HL-60 (cell line): ENCODE measurements at regions not wholly inside any gene's neighbourhood (a gene's known extent, or its start where the extent isn't known, plus 50 kb on each side); places are given as distances from the start of the nearest gene placed in this dataset.

Experiments used
- DNase-seq, 2 experiments: peaks; one replicate each; pipeline ENCODE4 v3.0.0-alpha.2; 2010 to 2020; ENCODE audit warnings: low read depth in 1 of 2, low spot score in 1 of 2
- H3K27ac ChIP-seq: fragments of 250-450 bp; sonication (Bioruptor Pico); replicated peaks from 2 replicates; pipeline ENCODE4 v1.5.1; 2020; ENCODE audit warnings: mild to moderate bottlenecking, moderate library complexity
- H3K27me3 ChIP-seq: fragments of 250-450 bp; sonication (Bioruptor Pico); 2 replicates; pipeline ENCODE4 v1.5.1; 2021; ENCODE audit warnings: mild to moderate bottlenecking, moderate library complexity; ENCODE audit not compliant: insufficient read depth, poor library complexity, severe bottlenecking
- H3K4me3 ChIP-seq: replicated peaks from 2 replicates; pipeline ENCODE4 v1.5.1; 2011; ENCODE audit warnings: mild to moderate bottlenecking, control low read depth, low read length; ENCODE audit not compliant: insufficient read depth
- GABPA ChIP-seq: IDR thresholded peaks from 2 replicates; pipeline ENCODE4 v1.6.1; 2012; ENCODE audit warnings: low read depth
- POLR2AphosphoS5 ChIP-seq: IDR thresholded peaks from 2 replicates; pipeline ENCODE4 v1.6.1; 2012; ENCODE audit warnings: low read depth
- SPI1 ChIP-seq: IDR thresholded peaks from 2 replicates; pipeline ENCODE4 v1.6.1; 2012; ENCODE audit warnings: low read depth, mild to moderate bottlenecking, borderline replicate concordance
- TF ChIP-seq, protein P1 (sequence below): IDR thresholded peaks from 2 replicates; pipeline ENCODE4 v1.6.1; 2012; ENCODE audit warnings: low read depth; ENCODE audit not compliant: insufficient replicate concordance
- TF ChIP-seq, protein P2 (sequence below): IDR thresholded peaks from one replicate; pipeline ENCODE4 v1.5.1; 2011; ENCODE audit warnings: low read length, control low read depth, inconsistent platforms; ENCODE audit not compliant: insufficient read depth

DNA sequence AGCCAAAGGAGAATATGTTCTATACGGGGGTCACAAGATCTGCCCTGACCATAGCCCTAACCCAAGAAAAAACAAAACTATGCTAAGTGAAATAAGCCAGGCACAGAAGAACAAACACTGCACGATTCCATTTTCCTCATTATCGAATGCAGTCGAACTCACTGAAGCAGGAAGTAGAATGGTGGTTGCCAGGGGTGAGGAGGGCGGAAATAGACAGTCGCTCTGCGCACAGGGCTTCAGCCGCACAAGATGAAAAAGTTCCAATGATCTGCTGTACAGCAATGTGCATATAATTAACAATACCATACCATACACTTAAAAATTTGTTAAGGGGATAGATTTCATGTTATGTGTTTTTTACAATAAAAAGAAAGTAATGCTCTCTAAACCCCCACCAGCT, 257.7 kb downstream of the TXNL1 start:
- no peak overlapping the region for H3K27ac ChIP-seq
- H3K27me3 ChIP-seq, result no peaks in the 10 kb centered on the region
- DNase-seq, result no peak
- no peak for TF ChIP-seq SPI1
- TF ChIP-seq GABPA, result no peak
- TF ChIP-seq, protein P1, sequence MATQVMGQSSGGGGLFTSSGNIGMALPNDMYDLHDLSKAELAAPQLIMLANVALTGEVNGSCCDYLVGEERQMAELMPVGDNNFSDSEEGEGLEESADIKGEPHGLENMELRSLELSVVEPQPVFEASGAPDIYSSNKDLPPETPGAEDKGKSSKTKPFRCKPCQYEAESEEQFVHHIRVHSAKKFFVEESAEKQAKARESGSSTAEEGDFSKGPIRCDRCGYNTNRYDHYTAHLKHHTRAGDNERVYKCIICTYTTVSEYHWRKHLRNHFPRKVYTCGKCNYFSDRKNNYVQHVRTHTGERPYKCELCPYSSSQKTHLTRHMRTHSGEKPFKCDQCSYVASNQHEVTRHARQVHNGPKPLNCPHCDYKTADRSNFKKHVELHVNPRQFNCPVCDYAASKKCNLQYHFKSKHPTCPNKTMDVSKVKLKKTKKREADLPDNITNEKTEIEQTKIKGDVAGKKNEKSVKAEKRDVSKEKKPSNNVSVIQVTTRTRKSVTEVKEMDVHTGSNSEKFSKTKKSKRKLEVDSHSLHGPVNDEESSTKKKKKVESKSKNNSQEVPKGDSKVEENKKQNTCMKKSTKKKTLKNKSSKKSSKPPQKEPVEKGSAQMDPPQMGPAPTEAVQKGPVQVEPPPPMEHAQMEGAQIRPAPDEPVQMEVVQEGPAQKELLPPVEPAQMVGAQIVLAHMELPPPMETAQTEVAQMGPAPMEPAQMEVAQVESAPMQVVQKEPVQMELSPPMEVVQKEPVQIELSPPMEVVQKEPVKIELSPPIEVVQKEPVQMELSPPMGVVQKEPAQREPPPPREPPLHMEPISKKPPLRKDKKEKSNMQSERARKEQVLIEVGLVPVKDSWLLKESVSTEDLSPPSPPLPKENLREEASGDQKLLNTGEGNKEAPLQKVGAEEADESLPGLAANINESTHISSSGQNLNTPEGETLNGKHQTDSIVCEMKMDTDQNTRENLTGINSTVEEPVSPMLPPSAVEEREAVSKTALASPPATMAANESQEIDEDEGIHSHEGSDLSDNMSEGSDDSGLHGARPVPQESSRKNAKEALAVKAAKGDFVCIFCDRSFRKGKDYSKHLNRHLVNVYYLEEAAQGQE, result no peak
- TF ChIP-seq, protein P2, sequence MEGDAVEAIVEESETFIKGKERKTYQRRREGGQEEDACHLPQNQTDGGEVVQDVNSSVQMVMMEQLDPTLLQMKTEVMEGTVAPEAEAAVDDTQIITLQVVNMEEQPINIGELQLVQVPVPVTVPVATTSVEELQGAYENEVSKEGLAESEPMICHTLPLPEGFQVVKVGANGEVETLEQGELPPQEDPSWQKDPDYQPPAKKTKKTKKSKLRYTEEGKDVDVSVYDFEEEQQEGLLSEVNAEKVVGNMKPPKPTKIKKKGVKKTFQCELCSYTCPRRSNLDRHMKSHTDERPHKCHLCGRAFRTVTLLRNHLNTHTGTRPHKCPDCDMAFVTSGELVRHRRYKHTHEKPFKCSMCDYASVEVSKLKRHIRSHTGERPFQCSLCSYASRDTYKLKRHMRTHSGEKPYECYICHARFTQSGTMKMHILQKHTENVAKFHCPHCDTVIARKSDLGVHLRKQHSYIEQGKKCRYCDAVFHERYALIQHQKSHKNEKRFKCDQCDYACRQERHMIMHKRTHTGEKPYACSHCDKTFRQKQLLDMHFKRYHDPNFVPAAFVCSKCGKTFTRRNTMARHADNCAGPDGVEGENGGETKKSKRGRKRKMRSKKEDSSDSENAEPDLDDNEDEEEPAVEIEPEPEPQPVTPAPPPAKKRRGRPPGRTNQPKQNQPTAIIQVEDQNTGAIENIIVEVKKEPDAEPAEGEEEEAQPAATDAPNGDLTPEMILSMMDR, result no peak
- no peak for TF ChIP-seq POLR2AphosphoS5
- H3K4me3 ChIP-seq, result no peak overlapping the region

DNA sequence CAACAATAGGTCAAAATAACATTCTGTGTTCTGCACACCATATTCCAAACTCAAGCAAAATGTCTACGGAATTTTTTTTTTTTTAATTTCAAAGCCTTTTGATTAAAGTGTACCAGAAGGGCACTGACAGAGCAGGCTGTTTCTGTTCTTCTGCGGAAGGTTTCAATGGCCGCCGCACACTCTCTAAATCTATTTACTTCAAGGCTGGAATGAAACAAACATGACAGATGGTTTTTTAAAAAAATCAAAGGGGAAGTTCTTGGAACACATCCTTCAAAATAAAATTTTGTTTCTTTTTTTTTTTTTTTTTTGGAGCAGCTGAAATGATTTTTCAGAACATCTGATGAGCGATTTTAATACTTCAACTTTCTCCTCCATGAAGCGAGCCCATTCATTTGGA, 259.1 kb downstream of the TXNL1 start:
- TF ChIP-seq, protein P1, result no peak
- TF ChIP-seq, protein P2, result no peak
- no peak for TF ChIP-seq POLR2AphosphoS5
- no peak for TF ChIP-seq SPI1
- no peak for TF ChIP-seq GABPA
- Histone ChIP-seq H3K27me3 (no peaks in the 10 kb centered on the region), H3K27ac (no peak overlapping the region), H3K4me3 (no peak overlapping the region)
- no peak for DNase-seq

DNA sequence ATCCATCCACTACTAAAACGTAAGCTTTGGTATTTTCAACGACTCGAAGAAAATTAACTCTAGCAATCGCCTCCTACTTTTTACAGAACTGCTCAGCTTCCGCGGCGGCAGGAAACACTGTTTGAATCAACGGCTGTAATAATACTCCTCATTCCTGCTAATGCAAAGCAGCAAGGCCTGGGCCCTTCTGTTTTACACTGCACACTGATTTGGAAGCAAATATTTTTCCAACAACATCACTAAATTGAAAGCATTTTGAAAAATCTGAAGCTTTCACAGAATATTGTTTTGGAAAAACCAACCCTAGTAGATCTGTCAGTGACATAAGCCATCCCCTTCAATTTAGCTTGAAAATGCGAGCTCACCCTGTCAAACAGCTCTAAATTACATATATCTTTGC, 261.2 kb downstream of the TXNL1 start:
- no peak for DNase-seq
- H3K27ac ChIP-seq, result no peak overlapping the region
- no peak overlapping the region for H3K4me3 ChIP-seq
- H3K27me3 ChIP-seq, result no peaks in the 10 kb centered on the region
- TF ChIP-seq, protein P1, result no peak
- TF ChIP-seq, protein P2, result no peak
- TF ChIP-seq GABPA, result no peak
- TF ChIP-seq POLR2AphosphoS5, result no peak
- no peak for TF ChIP-seq SPI1
